ENCODE measurements at regions not wholly inside any gene's neighbourhood (a gene's known extent, or its start where the extent isn't known, plus 50 kb on each side); places are given as distances from the start of the nearest gene placed in this dataset.

DNA sequence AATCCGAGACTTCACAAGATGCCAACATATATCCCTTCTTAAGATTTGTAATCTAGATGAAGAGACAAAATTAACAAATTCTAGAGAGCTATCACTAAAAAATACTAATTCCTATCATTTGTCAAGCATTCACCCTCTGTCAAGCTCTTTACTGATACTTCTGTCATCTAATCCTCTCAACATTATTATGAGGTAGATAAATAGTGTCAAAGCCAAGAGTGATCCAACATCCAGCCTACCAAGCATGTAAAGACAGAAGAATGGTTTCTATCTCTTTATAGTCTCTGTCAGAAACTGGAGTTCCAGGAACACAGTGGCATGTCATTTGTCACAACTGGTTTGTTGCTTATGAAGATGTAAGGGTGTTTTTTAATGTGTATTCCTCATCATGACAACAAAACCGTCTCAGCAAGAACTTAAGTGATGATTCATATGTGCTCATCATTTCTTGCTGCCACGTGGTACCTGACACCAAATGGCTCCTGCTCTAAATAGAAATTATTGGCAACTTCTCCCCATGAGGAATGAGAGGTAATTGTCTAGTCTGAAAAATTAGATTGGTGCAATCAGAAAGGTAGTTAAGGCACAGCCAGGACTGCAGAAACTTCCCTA is 196.8 kb downstream of the TOX3 start:
- TF ChIP-seq CTCF (IDR thresholded peaks at IDR 0.05; ENCODE audit: poor library complexity), result no peak
- TF ChIP-seq EZH2 (IDR thresholded peaks at IDR 0.05; ENCODE audit: borderline replicate concordance), result no peak
- no peak for TF ChIP-seq EZH2phosphoT487 (IDR thresholded peaks at IDR 0.05; ENCODE audit: low read depth, severe bottlenecking, unreplicated experiment)
